ENCODE measurements at regions not wholly inside any gene's neighbourhood (a gene's known extent, or its start where the extent isn't known, plus 50 kb on each side); places are given as distances from the start of the nearest gene placed in this dataset.

DNA sequence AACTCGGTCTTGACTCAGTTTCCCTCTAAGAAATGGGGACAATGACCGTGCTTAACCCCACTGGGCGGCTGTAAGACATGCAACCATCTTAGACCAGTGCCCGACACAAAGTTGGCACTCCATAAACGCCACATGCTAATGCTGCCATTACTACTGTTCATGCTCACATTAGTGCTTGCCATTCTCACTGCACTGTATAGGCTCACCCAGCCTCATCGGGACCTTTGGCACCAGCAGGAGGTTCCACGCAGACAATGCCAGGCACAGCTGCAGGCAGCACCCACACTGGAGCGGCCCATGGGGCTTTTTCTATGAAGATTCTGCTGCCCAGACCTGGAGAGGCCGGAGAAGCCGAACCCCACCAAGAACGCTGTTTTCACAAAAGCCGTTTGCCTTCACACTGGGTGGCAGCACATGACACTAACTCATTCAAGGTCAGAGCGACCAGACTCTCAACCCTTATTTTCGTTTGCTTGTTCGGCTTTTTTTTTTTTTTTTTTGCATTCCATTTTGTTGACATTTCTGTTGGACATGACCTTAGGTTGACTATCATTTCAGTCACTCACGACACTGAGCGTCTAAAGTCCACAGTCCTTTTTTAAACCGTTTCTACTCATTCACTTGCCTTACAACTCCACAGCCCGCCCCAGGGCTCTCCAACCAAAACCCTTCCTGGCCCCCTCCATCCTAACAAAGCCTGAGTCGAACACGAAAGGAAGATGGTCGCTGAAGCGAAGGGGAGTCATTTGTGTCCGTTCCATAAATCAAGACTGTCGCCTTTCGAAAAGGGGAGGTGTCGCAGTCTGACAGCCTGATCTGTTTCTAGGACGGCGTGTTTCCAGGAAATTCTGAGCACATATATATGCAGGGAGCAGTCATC is 124.4 kb upstream of the RNF32 start:
- peaks cover 3% of the 10 kb centered on the region for H3K27me3 ChIP-seq (ENCODE audit: insufficient read depth, insufficient read length)
- H3K9ac ChIP-seq (ENCODE audit: insufficient read length, low read depth), result no peak overlapping the region
- H3K4me1 ChIP-seq (ENCODE audit: insufficient read depth, insufficient read length), result no peaks in the 10 kb centered on the region
- H3K36me3 ChIP-seq (ENCODE audit: insufficient read depth, insufficient read length, low read length), result no peaks in the 10 kb centered on the region
- H3K4me3 ChIP-seq (ENCODE audit: insufficient read length, low read depth), result no peak overlapping the region
- H3K9me3 ChIP-seq (ENCODE audit: insufficient read depth, low read length), result peaks cover 6% of the 10 kb centered on the region; the same call in 1 of the 2 replicates
- no peak for DNase-seq (ENCODE audit: low read depth, low spot score)
- no peak for TF ChIP-seq SUZ12 (IDR thresholded peaks at IDR 0.05; ENCODE audit: extremely low read depth, insufficient read depth, insufficient read length)
- no peak for TF ChIP-seq ZNF274 (IDR thresholded peaks at IDR 0.05; ENCODE audit: low read depth, low read length)
- no peak for TF ChIP-seq YY1 (IDR thresholded peaks at IDR 0.05; ENCODE audit: insufficient read depth, insufficient read length)

DNA sequence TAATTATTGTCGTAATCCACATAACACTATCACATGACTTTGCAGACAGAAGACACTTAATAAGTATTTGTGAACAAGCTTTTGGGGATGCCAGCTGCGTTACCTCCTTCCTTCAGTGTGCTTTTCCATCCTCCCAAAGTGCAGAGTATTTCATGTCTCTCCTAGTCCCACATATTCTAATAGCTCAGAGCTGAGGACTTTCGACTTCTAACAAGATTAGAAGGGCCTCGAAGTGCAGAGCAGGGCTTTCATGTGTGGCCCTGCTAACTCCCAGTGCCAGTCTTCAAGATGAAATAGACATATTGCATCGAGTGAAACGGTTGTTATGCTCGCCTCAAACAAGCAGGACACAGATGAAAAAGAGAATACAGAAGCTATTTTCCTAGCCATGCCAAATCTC is 125.7 kb upstream of the RNF32 start:
- H3K4me1 ChIP-seq (ENCODE audit: insufficient read depth, insufficient read length), result no peaks in the 10 kb centered on the region
- H3K36me3 ChIP-seq (ENCODE audit: insufficient read depth, insufficient read length, low read length), result no peaks in the 10 kb centered on the region
- H3K4me3 ChIP-seq (ENCODE audit: insufficient read length, low read depth), result no peak overlapping the region
- no peak for TF ChIP-seq ZNF274 (IDR thresholded peaks at IDR 0.05; ENCODE audit: low read depth, low read length)
- TF ChIP-seq SUZ12 (IDR thresholded peaks at IDR 0.05; ENCODE audit: extremely low read depth, insufficient read depth, insufficient read length), result no peak
- TF ChIP-seq YY1 (IDR thresholded peaks at IDR 0.05; ENCODE audit: insufficient read depth, insufficient read length), result no peak
- no peak for DNase-seq (ENCODE audit: low read depth, low spot score)
- H3K9ac ChIP-seq (ENCODE audit: insufficient read length, low read depth), result no peak overlapping the region
- peaks cover 3% of the 10 kb centered on the region for H3K27me3 ChIP-seq (ENCODE audit: insufficient read depth, insufficient read length)
- H3K9me3 ChIP-seq (ENCODE audit: insufficient read depth, low read length), result peaks cover 7% of the 10 kb centered on the region; the same call in 1 of the 2 replicates

DNA sequence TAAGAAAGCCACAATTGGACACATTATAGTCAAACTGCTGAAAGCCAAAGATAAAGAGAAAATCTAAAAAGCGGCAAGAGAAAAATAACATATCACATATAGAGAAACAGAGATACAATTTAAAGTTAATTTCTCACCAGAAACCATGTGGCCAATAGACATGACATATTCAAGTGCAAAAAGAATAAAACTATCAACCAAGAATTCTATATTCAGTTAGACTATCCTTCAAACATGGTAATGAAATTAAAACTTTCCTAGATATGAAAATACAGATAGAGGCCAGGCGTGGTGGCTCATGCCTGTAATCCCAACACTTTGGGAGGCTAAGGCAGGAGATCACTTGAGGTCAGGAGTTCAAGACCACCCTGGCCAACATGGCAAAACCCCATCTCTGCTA is 129.1 kb upstream of the RNF32 start:
- no peaks in the 10 kb centered on the region for H3K36me3 ChIP-seq (ENCODE audit: insufficient read depth, insufficient read length, low read length)
- DNase-seq (ENCODE audit: low read depth, low spot score), result no peak
- H3K27me3 ChIP-seq (ENCODE audit: insufficient read depth, insufficient read length), result peaks cover 3% of the 10 kb centered on the region
- no peaks in the 10 kb centered on the region for H3K4me1 ChIP-seq (ENCODE audit: insufficient read depth, insufficient read length)
- H3K9me3 ChIP-seq (ENCODE audit: insufficient read depth, low read length), result peaks cover 7% of the 10 kb centered on the region; the same call in 1 of the 2 replicates
- no peak overlapping the region for H3K9ac ChIP-seq (ENCODE audit: insufficient read length, low read depth)
- H3K4me3 ChIP-seq (ENCODE audit: insufficient read length, low read depth), result no peak overlapping the region
- no peak for TF ChIP-seq YY1 (IDR thresholded peaks at IDR 0.05; ENCODE audit: insufficient read depth, insufficient read length)
- TF ChIP-seq ZNF274 (IDR thresholded peaks at IDR 0.05; ENCODE audit: low read depth, low read length), result no peak
- TF ChIP-seq SUZ12 (IDR thresholded peaks at IDR 0.05; ENCODE audit: extremely low read depth, insufficient read depth, insufficient read length), result no peak

DNA sequence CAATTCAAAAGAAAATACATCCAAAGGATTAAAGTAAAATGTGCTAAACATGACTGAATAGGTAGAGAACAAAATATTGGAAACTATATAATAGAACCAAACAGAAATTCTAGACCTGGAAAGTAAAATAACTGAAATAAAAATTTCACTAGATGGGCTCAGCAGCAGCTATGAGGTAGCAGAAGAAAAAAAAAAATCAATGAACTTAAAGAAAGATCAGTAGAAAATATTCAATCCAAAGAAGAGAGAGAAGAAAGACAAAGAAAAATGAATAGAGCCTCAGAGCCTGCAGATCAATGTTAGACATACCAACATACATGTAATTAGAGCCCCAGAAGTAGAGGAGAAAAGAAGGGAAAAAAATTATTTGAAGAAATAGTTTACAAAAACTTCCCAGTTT is 129.6 kb upstream of the RNF32 start:
- H3K36me3 ChIP-seq (ENCODE audit: insufficient read depth, insufficient read length, low read length), result no peaks in the 10 kb centered on the region
- H3K4me3 ChIP-seq (ENCODE audit: insufficient read length, low read depth), result no peak overlapping the region
- peaks cover 3% of the 10 kb centered on the region for H3K27me3 ChIP-seq (ENCODE audit: insufficient read depth, insufficient read length)
- DNase-seq (ENCODE audit: low read depth, low spot score), result no peak
- H3K4me1 ChIP-seq (ENCODE audit: insufficient read depth, insufficient read length), result no peaks in the 10 kb centered on the region
- H3K9ac ChIP-seq (ENCODE audit: insufficient read length, low read depth), result no peak overlapping the region
- peaks cover 7% of the 10 kb centered on the region; the same call in 1 of the 2 replicates for H3K9me3 ChIP-seq (ENCODE audit: insufficient read depth, low read length)
- TF ChIP-seq ZNF274 (IDR thresholded peaks at IDR 0.05; ENCODE audit: low read depth, low read length) (no peak), YY1 (IDR thresholded peaks at IDR 0.05; ENCODE audit: insufficient read depth, insufficient read length) (no peak), SUZ12 (IDR thresholded peaks at IDR 0.05; ENCODE audit: extremely low read depth, insufficient read depth, insufficient read length) (no peak)

DNA sequence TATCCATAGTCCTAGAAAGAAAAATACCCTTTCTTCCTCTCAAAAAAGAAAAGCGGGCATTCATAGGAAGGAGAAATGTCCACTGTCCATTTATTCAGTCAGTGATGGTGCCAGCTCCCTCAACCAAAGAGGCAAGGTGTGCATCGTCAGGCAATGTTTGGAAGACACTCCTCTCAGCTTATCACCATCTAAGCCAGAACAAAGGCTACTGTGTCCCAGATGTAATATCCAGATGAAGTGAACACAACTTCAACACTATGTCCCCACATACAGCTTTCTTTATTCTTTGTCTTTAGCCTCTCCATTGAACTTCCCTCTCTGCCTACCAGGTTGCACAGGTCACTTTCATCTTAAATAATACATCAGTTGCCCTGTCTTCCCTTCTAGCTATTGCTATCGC is 131.4 kb upstream of the RNF32 start:
- Histone ChIP-seq H3K27me3 (ENCODE audit: insufficient read depth, insufficient read length) (no peaks in the 10 kb centered on the region), H3K4me1 (ENCODE audit: insufficient read depth, insufficient read length) (no peaks in the 10 kb centered on the region), H3K36me3 (ENCODE audit: insufficient read depth, insufficient read length, low read length) (no peaks in the 10 kb centered on the region), H3K9ac (ENCODE audit: insufficient read length, low read depth) (no peak overlapping the region), H3K4me3 (ENCODE audit: insufficient read length, low read depth) (no peak overlapping the region), H3K9me3 (ENCODE audit: insufficient read depth, low read length) (peaks cover 7% of the 10 kb centered on the region; the same call in 1 of the 2 replicates)
- no peak for TF ChIP-seq YY1 (IDR thresholded peaks at IDR 0.05; ENCODE audit: insufficient read depth, insufficient read length)
- no peak for TF ChIP-seq SUZ12 (IDR thresholded peaks at IDR 0.05; ENCODE audit: extremely low read depth, insufficient read depth, insufficient read length)
- TF ChIP-seq ZNF274 (IDR thresholded peaks at IDR 0.05; ENCODE audit: low read depth, low read length), result no peak
- no peak for DNase-seq (ENCODE audit: low read depth, low spot score)

DNA sequence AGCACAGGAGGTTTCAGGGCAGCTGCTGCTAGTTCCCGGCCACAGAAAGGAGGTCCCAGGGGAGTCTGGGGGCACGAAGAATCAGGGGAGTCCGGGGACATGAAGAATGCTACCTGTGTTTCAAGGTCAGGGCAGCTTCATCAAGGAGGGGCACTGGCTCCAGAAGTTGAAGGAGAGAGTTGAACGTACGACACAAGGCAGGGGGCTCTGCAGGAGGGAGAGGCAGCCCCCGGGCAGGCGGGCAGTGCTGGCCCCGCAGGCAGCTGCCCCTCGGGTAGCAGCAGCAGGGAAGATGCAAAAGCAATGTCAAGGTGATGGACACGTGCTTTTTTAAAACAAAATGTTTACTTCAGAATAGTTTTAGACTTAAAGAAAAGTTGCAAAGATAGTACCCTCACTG is 134.7 kb upstream of the RNF32 start:
- TF ChIP-seq ZNF274 (IDR thresholded peaks at IDR 0.05; ENCODE audit: low read depth, low read length) (no peak), YY1 (IDR thresholded peaks at IDR 0.05; ENCODE audit: insufficient read depth, insufficient read length) (no peak), SUZ12 (IDR thresholded peaks at IDR 0.05; ENCODE audit: extremely low read depth, insufficient read depth, insufficient read length) (no peak)
- no peaks in the 10 kb centered on the region for H3K27me3 ChIP-seq (ENCODE audit: insufficient read depth, insufficient read length)
- no peak overlapping the region for H3K9ac ChIP-seq (ENCODE audit: insufficient read length, low read depth)
- no peaks in the 10 kb centered on the region for H3K4me1 ChIP-seq (ENCODE audit: insufficient read depth, insufficient read length)
- no peak for DNase-seq (ENCODE audit: low read depth, low spot score)
- H3K4me3 ChIP-seq (ENCODE audit: insufficient read length, low read depth), result no peak overlapping the region
- H3K36me3 ChIP-seq (ENCODE audit: insufficient read depth, insufficient read length, low read length), result no peaks in the 10 kb centered on the region
- no peaks in the 10 kb centered on the region for H3K9me3 ChIP-seq (ENCODE audit: insufficient read depth, low read length)

DNA sequence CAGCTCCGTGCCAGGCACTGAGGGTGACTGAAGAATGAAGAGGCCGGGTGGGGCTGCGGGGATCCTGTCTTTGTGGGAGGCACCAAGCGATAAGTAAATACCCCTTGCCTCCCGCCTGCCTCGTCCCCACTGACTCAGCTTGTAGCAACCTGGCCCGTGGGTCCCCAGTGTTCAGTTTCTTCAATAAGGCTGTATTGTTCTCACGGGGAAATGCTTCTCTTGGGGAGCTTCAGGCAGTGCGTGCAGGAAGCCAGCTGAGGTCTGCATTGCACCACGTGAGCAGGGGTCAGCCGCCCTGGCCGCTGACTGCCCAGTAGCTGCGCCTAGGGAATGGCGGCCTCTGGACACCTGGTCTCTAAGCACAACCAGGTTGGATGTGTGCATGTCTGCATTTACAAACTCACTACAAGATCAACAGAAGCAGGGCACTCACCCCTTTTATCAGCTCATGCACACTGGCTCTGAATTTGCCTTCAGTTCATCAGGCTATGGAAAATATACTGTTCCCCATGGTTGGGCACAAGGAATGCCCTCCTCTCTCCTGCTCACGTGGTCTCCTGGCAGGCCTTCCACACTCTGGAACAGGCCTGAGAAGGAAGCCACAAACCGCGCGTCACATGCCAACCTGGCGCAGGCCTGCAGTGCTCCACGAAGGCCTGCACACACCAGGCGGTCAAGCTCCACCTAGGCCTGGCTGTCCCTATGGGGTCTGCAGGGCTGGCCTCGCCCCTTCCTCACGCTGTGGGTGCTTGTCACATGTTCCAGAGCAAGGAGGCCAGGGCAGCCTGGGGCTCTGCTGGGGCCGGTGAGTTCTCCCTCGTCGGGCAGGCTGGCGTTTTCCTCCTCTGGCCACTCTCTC is 135.7 kb upstream of the RNF32 start:
- Histone ChIP-seq H3K27me3 (ENCODE audit: insufficient read depth, insufficient read length) (no peaks in the 10 kb centered on the region), H3K4me1 (ENCODE audit: insufficient read depth, insufficient read length) (no peaks in the 10 kb centered on the region), H3K9me3 (ENCODE audit: insufficient read depth, low read length) (no peaks in the 10 kb centered on the region), H3K9ac (ENCODE audit: insufficient read length, low read depth) (no peak overlapping the region), H3K36me3 (ENCODE audit: insufficient read depth, insufficient read length, low read length) (no peaks in the 10 kb centered on the region), H3K4me3 (ENCODE audit: insufficient read length, low read depth) (no peak overlapping the region)
- TF ChIP-seq YY1 (IDR thresholded peaks at IDR 0.05; ENCODE audit: insufficient read depth, insufficient read length) (no peak), SUZ12 (IDR thresholded peaks at IDR 0.05; ENCODE audit: extremely low read depth, insufficient read depth, insufficient read length) (no peak), ZNF274 (IDR thresholded peaks at IDR 0.05; ENCODE audit: low read depth, low read length) (no peak)
- DNase-seq (ENCODE audit: low read depth, low spot score), result no peak
